ENCODE measurements at regions not wholly inside any gene's neighbourhood (a gene's known extent, or its start where the extent isn't known, plus 50 kb on each side); places are given as distances from the start of the nearest gene placed in this dataset.

DNA sequence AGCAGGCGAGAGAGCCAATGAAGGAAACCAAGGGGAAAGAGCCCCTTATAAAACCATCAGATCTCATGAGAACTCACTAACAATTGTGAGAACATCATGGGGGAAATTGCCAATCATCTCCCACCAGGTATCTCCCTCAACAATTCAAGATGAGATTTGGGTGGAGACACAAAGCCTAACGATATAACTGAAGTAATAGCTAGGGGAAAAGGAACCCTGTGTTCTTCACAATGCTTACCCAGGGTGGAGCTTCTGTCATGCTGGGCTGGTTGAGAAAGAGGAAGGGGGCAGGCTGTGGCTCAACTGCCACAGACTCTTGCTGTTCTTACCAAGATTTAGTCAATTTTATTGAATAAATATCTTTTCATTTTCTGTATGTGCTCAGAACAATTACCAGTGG, 392.1 kb upstream of the HS6ST1 start:
- Histone ChIP-seq H3K27me3 (no peaks in the 10 kb centered on the region), H3K9me3 (ENCODE audit: low read depth) (peaks cover 5% of the 10 kb centered on the region), H3K79me2 (ENCODE audit: low read depth) (no peaks in the 10 kb centered on the region), H4K20me1 (ENCODE audit: low read depth) (no peaks in the 10 kb centered on the region), H3K36me3 (no peaks in the 10 kb centered on the region), H3F3A (ENCODE audit: low read depth) (no peaks in the 10 kb centered on the region), H3K4me2 (no peak overlapping the region), H2AFZ (replicated peaks) (no peak overlapping the region), H3K4me1 (no peaks in the 10 kb centered on the region), H3K27ac (no peak overlapping the region), H3K4me3 (no peak overlapping the region), H3K9ac (no peak overlapping the region)
- Mint-ChIP-seq H3K27ac (no peak overlapping the region), H3K36me3 (no peaks in the 10 kb centered on the region), H3K9me3 (peaks cover 33% of the 10 kb centered on the region), H3K4me1 (peaks cover 8% of the 10 kb centered on the region), H3K4me3 (no peak overlapping the region), H3K27me3 (ENCODE audit: insufficient read depth, low read depth) (peaks cover 5% of the 10 kb centered on the region)
- no peak for DNase-seq (ENCODE audit: low spot score)
- TF ChIP-seq EZH2phosphoT487 (IDR thresholded peaks at IDR 0.05) (no peak), EZH2 (IDR thresholded peaks at IDR 0.05) (no peak), CTCF (IDR thresholded peaks at IDR 0.05) (no peak)

DNA sequence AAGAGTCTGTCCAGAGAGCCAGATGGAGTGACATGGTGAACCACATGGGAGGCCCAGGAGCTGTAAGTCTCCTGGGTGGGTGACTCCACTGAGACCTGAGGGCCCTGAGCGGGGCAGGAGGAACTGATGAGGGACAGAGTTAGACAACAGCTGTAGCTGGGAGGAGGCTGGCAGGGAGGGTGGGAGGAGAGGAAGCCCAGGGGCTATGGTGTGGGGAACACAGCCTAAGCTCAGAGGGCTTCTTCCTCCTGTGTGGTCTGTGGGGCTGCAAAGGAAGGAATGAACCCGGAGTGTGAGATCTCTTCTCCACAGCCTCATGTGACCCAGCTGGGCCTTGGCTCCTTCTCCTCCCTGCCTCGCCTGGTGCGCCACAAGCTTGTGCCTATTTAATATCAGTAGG, 395.6 kb upstream of the HS6ST1 start:
- Mint-ChIP-seq H3K4me3 (no peak overlapping the region), H3K9me3 (peaks cover 10% of the 10 kb centered on the region), H3K27ac (no peak overlapping the region), H3K36me3 (no peaks in the 10 kb centered on the region), H3K4me1 (peaks cover 8% of the 10 kb centered on the region), H3K27me3 (ENCODE audit: insufficient read depth, low read depth) (peaks cover 5% of the 10 kb centered on the region)
- H3F3A ChIP-seq (ENCODE audit: low read depth) = no peaks in the 10 kb centered on the region
- TF ChIP-seq EZH2phosphoT487 (IDR thresholded peaks at IDR 0.05) = no peak
- no peak for TF ChIP-seq CTCF (IDR thresholded peaks at IDR 0.05)
- no peak for TF ChIP-seq EZH2 (IDR thresholded peaks at IDR 0.05)
- H3K4me3 ChIP-seq = no peak overlapping the region
- H3K79me2 ChIP-seq (ENCODE audit: low read depth) = no peaks in the 10 kb centered on the region
- no peaks in the 10 kb centered on the region for H4K20me1 ChIP-seq (ENCODE audit: low read depth)
- no peak overlapping the region for H3K27ac ChIP-seq
- no peak overlapping the region for H3K9ac ChIP-seq
- no peak for DNase-seq (ENCODE audit: low spot score)
- H2AFZ ChIP-seq (replicated peaks) = peak overlapping the region; percentile 26
- H3K36me3 ChIP-seq = no peaks in the 10 kb centered on the region
- no peaks in the 10 kb centered on the region for H3K4me1 ChIP-seq
- no peak overlapping the region for H3K4me2 ChIP-seq
- H3K9me3 ChIP-seq (ENCODE audit: low read depth) = no peaks in the 10 kb centered on the region
- no peaks in the 10 kb centered on the region for H3K27me3 ChIP-seq

GRCh38 chr2:128714851-128715312, 396.2 kb upstream of the HS6ST1 start:
- Mint-ChIP-seq H3K27ac (no peak overlapping the region), H3K27me3 (ENCODE audit: insufficient read depth, low read depth) (peaks cover 5% of the 10 kb centered on the region), H3K4me1 (peaks cover 8% of the 10 kb centered on the region), H3K9me3 (peaks cover 7% of the 10 kb centered on the region), H3K4me3 (no peak overlapping the region), H3K36me3 (no peaks in the 10 kb centered on the region)
- Histone ChIP-seq H4K20me1 (ENCODE audit: low read depth) (no peaks in the 10 kb centered on the region), H3K36me3 (no peaks in the 10 kb centered on the region), H3K4me3 (no peak overlapping the region), H3F3A (ENCODE audit: low read depth) (no peaks in the 10 kb centered on the region), H3K9ac (no peak overlapping the region), H2AFZ (replicated peaks) (peak overlapping the region; percentile 31), H3K27ac (no peak overlapping the region), H3K9me3 (ENCODE audit: low read depth) (no peaks in the 10 kb centered on the region), H3K79me2 (ENCODE audit: low read depth) (no peaks in the 10 kb centered on the region), H3K4me2 (no peak overlapping the region), H3K4me1 (no peaks in the 10 kb centered on the region), H3K27me3 (no peaks in the 10 kb centered on the region)
- peak; percentile 24 for DNase-seq (ENCODE audit: low spot score)
- peak; percentile 39 for TF ChIP-seq CTCF (IDR thresholded peaks at IDR 0.05)
- no peak for TF ChIP-seq EZH2phosphoT487 (IDR thresholded peaks at IDR 0.05)
- no peak for TF ChIP-seq EZH2 (IDR thresholded peaks at IDR 0.05)

All from neural progenitor cell (in vitro differentiated cells).